Stimulated activated CD8-positive, alpha-beta memory T cell treated with anti-CD3 and anti-CD28 coated beads, Interleukin-12 subunit alpha, Interleukin-12 subunit beta, amount 100 ng/mL, for 4 hours (primary cell): ENCODE measurements at regions not wholly inside any gene's neighbourhood (a gene's known extent, or its start where the extent isn't known, plus 50 kb on each side); places are given as distances from the start of the nearest gene placed in this dataset.

Experiments
- DNase-seq: peaks from one replicate; pipeline ENCODE4 v3.0.0-alpha.2; 2020; ENCODE audit warnings: low read depth

DNA sequence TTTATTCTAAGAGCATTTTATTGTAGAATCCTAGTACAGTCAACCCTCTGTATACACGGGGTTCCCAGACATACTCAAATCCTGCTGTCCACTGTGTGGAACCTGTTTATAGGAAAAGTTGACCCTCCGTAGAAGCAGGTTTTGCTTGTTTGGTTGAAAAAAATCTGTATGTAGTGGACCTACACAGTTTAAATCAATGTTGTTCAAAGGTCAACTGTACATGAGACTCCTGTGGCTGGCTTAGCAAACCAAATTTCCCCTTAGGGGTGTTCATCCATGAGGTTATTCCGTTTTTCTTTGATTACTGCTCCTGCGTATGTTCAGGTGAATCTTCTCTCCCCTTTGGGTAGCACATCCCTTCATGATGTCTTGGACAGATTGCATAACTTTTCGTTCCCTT lies 387.0 kb upstream of the ZFP64 start:
- DNase-seq = no peak

GRCh38 chr20:52577696-52578095 lies 386.1 kb upstream of the ZFP64 start:
- no peak for DNase-seq

DNA sequence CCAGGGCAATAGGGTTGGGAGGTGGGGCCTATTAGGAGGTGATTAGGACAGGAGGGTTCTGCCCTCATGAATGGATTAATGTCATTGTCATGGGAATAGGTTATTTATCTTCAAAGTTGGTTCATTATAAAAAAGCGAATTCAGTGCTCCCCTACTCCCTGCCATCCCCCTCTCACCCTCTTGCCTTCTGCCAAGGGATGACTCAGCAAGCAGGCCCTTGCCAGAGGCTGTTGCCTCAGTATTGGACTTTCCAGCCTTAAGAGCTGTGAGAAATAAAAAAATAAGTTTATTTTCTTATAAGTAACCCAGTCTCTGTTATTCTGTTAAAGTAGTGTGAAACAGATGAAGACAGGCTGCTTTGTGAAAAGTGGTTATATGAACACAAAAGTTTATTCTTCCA lies 381.1 kb upstream of the ZFP64 start:
- DNase-seq = no peak

- no peak for DNase-seq
These were observed 377.6 kb upstream of the ZFP64 start for GRCh38 chr20:52569201-52569600.

GRCh38 chr20:52565614-52566013 lies 374.0 kb upstream of the ZFP64 start:
- DNase-seq = no peak

- no peak for DNase-seq
These were observed 373.0 kb upstream of the ZFP64 start for GRCh38 chr20:52564594-52564993.

GRCh38 chr20:52552181-52552872 lies 360.7 kb upstream of the ZFP64 start:
- no peak for DNase-seq

GRCh38 chr20:52542131-52542530 lies 350.6 kb upstream of the ZFP64 start:
- DNase-seq = no peak

GRCh38 chr20:52540509-52540908 lies 348.9 kb upstream of the ZFP64 start:
- DNase-seq = no peak

GRCh38 chr20:52539891-52540290 lies 348.3 kb upstream of the ZFP64 start:
- DNase-seq = no peak

DNA sequence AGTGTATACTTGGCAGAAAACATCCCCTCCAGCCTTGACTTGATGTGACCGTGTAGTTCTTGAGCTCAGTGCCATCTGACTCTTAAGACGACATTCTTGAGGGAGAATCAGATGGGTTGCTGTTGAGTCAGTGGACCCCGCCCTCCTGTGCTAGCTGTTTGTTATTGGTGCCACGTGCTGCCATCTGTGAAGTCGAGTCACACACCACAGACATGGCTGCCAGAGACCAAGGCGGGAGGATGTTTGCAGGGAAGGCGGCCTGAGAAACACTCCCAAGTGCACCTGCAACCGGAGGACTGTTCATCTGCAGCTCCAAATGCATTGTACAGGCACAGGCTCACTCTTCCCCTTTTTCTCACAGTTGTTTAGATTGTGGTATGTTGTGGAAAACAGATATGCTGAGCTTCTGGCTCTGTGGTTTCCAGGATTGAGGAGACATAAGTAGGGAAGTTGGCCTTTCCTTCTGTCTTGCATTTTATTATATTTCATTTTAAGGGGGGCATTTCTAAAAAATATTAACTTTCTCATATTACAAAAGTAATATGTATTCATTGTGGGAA lies 345.3 kb upstream of the ZFP64 start:
- DNase-seq = no peak

DNA sequence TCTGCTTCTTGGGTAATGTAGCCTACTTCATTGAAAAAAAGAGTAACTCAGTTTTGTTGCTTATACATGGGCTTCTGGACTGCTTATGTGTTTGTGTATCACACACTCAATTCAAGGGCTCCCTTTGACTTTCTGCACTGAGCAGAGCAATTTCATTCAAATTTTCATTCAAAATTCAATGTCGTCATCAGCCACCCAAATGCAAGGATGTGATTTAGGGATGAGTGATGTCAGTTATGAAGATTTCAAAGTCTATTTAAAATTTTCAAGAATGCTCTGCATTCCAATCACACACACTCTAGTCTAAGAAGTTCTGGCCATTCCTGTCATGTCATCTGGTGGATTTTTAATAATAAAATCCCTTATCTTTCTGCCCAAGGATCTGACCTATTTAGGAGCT lies 344.5 kb upstream of the ZFP64 start:
- DNase-seq = no peak

DNA sequence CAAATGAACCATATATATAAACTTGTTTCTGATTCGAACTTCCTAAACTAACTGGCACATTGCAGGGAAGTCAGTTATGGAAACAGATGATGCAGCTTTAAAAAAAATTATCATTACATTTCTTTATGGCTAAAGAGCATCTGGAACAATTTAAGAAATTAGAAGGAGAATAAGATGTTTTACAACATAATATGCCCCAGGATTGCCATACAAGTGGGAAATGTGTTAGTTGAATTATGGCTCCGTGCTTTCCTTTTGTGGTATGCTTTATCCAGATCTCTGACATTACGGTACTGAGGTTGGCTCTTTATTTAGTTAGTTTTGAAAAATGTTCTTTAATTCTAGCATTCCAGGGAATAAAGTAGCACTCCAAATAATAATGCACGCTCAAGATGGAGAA lies 343.0 kb upstream of the ZFP64 start:
- DNase-seq = no peak

DNA sequence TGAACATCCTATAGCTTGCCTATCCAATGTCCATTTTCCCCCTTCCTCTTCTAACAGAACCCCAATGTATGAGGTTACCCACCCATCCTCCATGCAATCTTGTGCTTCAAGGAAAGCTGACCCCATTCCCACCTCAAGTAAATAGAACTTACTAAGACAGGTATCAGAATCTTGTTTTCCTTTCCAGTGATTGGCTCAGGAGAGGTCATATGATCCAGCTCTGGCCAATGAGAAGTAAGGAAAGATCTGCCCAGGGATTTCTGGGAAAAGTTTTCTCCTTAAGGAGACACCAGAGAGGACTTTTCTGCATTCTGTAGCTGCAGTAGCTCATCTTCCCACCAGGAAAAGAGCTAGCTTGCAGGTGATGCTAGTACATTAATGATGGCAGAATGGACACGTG lies 341.8 kb upstream of the ZFP64 start:
- DNase-seq = no peak

DNA sequence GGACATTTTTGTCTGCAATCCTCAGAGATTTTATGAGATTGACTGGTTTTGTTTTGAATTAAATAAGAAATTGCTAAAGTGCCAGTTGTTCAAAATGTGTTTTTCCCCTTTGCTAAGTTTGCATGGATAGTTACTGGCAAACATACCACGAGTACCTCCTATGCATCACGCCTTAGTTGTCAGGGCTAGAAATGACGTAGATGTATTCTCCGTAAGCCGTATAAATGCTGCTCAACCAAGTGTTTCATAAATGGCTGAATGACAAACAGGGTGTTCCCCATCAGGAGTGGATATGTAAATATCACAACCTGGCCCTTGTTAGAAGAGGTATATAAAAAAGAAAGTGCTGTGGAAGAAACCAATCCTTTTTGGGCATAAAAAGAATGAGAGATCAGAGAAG lies 341.1 kb upstream of the ZFP64 start:
- no peak for DNase-seq

DNA sequence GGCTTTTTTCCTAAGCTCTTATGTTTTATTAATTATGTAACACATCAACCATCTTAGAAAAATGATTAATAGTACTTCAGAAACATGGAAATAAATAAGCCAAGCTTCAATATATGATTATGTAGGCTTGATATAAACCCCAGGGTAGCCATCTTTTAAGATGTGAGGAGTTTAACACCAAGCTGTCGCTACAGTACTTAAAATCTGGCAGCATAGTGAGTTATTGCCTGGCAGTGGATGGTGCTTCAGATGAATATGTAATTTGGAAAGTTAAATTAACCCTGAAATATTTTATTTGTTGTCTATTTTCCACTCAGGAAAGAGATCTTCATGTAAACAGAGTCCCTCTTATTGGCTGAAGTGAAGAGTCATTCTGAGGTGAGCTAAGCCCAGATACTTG lies 339.0 kb upstream of the ZFP64 start:
- DNase-seq = no peak

DNA sequence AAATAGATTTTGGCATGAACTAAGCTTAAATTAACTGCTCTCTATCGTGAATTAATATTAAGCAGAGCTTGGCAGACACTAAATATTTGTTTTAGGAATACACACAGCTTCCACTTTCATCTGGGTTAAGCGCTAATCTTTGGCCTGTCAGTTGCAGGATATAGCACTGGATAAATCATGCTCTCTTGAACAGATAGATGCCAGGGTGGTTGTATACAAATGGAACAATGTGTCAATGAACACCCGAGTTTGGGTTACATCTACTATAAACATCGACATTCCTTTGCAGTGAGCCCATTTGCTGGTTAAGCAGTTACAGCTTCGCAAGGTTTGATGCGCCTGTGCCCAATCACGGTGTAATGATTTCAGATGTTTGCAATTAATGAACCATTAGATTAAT lies 338.2 kb upstream of the ZFP64 start:
- DNase-seq = no peak

GRCh38 chr20:52524861-52525260 lies 333.3 kb upstream of the ZFP64 start:
- no peak for DNase-seq

DNA sequence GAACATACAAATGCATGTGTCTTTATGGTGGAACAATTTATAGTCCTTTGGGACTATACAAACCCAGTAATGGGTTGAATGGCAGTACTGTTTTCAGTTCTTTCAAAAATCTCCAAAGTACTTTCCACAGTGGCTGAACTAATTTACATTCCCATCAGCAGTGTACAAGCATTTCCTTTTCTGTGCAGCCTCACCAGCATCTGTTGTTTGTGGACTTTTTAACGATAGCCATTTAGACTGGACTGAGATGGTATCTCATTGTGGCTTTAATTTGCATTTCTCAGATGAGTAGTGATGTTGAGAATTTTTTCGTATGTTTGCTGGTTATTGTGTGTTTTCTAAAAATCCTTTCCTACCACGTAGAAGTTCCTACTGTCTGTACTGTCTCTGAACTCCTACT lies 327.2 kb upstream of the ZFP64 start:
- no peak for DNase-seq

- no peak for DNase-seq
These were observed 324.3 kb upstream of the ZFP64 start for GRCh38 chr20:52515877-52516276.

DNA sequence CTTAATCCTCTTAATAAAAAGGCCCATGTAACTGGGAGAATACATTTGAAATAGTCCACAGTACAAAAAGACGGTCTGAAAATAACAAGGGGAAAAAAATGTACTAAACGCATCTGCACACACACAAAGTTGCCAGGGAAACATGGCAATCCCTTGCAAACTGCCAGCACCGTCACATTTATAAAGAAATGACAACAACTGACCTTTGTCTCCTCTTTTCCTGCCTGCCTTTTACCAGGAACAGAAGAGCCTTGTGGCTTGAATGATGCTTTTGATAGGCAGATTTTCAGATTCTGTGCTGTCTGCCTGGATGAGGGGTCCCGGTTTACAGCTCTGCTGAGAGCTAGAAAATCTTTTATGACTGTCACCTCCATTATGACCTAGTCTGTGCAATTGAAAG lies 308.6 kb upstream of the ZFP64 start:
- no peak for DNase-seq

DNA sequence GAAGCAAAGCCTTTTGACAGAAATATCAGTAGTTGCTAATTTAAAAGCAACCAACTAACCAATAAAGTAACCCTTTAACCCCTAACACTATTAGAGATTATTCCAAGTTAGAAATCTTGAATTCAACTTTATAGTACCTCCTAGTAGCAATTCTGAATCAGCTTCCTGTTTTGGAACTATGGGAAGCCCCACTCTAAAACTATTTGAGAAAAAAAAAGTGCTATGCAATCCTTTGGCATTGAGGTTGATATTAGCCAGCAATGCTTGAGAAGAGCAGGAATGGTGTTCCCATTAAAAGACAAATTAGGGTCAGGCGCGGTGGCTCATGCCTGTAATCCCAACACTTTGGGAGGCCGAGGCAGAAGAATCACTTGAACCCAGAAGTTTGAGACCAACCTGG lies 306.2 kb upstream of the ZFP64 start:
- no peak for DNase-seq

GRCh38 chr20:52496191-52496590 lies 304.6 kb upstream of the ZFP64 start:
- no peak for DNase-seq

DNA sequence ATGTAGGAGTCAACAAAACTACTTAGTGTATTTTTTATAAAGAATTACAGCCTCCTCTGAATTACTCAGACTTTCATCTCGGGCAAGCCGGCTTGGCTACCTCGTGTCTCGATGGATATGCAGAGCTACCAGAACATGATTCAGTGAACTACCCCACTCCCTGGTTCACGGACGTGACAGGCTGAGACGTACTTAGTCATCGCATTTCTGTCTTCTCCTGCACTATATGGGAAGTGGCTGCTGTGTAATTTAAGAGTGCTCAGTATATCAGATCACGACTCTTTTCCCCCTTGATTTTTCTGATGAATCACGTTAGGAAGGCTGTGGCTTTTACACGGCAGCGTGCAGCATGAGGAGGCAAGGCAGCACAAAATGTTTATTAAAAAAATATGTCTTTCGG lies 302.7 kb upstream of the ZFP64 start:
- peak; percentile 20 for DNase-seq
